HG03025 (cell line): ENCODE measurements at regions not wholly inside any gene's neighbourhood (a gene's known extent, or its start where the extent isn't known, plus 50 kb on each side); places are given as distances from the start of the nearest gene placed in this dataset.

Experiments
- ATAC-seq: cut with Tn5 transposase; IDR thresholded peaks from one replicate; pipeline ENCODE4 v1.9.1; 2021; ENCODE audit warnings: mild to moderate bottlenecking, moderate library complexity; ENCODE audit not compliant: unreplicated experiment, low FRiP score

GRCh38 chr6:93083337-93084230 lies 335.8 kb downstream of the EPHA7 start:
- ATAC-seq: no peak

- ATAC-seq: no peak
Measured at GRCh38 chr6:93081901-93082300, 337.5 kb downstream of the EPHA7 start.

- no peak for ATAC-seq
Measured at GRCh38 chr6:93079061-93079460, 340.3 kb downstream of the EPHA7 start.

- ATAC-seq: no peak
Measured at GRCh38 chr6:93073811-93074210, 345.5 kb downstream of the EPHA7 start.

- no peak for ATAC-seq
Measured at GRCh38 chr6:93069856-93070255, 349.5 kb downstream of the EPHA7 start.

- ATAC-seq: no peak
Measured at GRCh38 chr6:93059911-93060310, 359.4 kb downstream of the EPHA7 start.

GRCh38 chr6:93057584-93057983 lies 361.8 kb downstream of the EPHA7 start:
- ATAC-seq: no peak

- no peak for ATAC-seq
Measured at GRCh38 chr6:93048381-93048780, 371.0 kb downstream of the EPHA7 start.

GRCh38 chr6:93047033-93047432 lies 372.3 kb downstream of the EPHA7 start:
- ATAC-seq: no peak

GRCh38 chr6:93045156-93045555 lies 374.2 kb downstream of the EPHA7 start:
- ATAC-seq: no peak

GRCh38 chr6:93040375-93040774 lies 379.0 kb downstream of the EPHA7 start:
- ATAC-seq: no peak

GRCh38 chr6:93036835-93037234 lies 382.5 kb downstream of the EPHA7 start:
- no peak for ATAC-seq

GRCh38 chr6:93035756-93036155 lies 383.6 kb downstream of the EPHA7 start:
- ATAC-seq: no peak

- ATAC-seq: no peak
Measured at GRCh38 chr6:93021235-93021915, 398.0 kb downstream of the EPHA7 start.

GRCh38 chr6:93017626-93018025 lies 401.7 kb downstream of the EPHA7 start:
- no peak for ATAC-seq

GRCh38 chr6:93017213-93017612 lies 402.1 kb downstream of the EPHA7 start:
- ATAC-seq: no peak

GRCh38 chr6:93013054-93013453 lies 406.3 kb downstream of the EPHA7 start:
- no peak for ATAC-seq

GRCh38 chr6:93008375-93008774 lies 411.0 kb downstream of the EPHA7 start:
- no peak for ATAC-seq

- ATAC-seq: no peak
Measured at GRCh38 chr6:92989656-92990055, 429.7 kb downstream of the EPHA7 start.

- no peak for ATAC-seq
Measured at GRCh38 chr6:92979281-92979680, 440.1 kb downstream of the EPHA7 start.

GRCh38 chr6:92977018-92977417 lies 442.3 kb downstream of the EPHA7 start:
- no peak for ATAC-seq

GRCh38 chr6:92967362-92967761 lies 452.0 kb downstream of the EPHA7 start:
- ATAC-seq: no peak
